AG09309 (cell line): ENCODE measurements at regions not wholly inside any gene's neighbourhood (a gene's known extent, or its start where the extent isn't known, plus 50 kb on each side); places are given as distances from the start of the nearest gene placed in this dataset.
"Not testable (repeated sequence)": the region's sequence is repeated elsewhere in the genome, so short reads cannot be mapped to it uniquely, and the experiment has no call there.

Experiments used
- DNase-seq: peaks from one replicate; pipeline ENCODE4 v3.0.0-alpha.2; 2010; ENCODE audit warnings: low read depth
- H3K4me3 ChIP-seq: 2 replicates; pipeline ENCODE4 v1.5.1; 2011; ENCODE audit warnings: mild to moderate bottlenecking, low read depth, low read length, moderate library complexity; ENCODE audit not compliant: control insufficient read depth
- TF ChIP-seq, protein P1 (sequence below): IDR thresholded peaks from 2 replicates; pipeline ENCODE4 v1.5.1; 2011; ENCODE audit warnings: mild to moderate bottlenecking, low read depth, low read length, inconsistent platforms; ENCODE audit not compliant: insufficient read depth, control insufficient read depth; ENCODE audit errors: missing control alignments

DNA sequence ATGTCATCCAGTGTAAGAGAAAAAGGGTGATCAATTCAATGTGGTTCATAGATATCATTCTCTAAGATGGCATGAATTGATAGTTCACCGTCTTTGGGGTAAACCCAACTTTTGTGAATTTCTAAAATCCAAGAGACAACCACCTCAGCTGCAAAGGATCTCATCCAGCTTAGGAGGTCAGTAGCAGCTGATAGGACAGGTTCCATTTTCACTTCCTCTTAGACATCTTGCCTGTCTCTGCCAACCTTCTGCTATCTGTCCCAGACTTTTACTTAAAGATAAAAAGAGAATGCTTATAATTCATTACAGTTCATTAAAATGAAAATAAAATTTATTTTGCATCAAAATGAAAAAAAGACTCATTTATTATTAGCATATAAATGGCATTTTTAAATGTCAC is 468.2 kb downstream of the XYLT1 start:
- TF ChIP-seq, protein P1, sequence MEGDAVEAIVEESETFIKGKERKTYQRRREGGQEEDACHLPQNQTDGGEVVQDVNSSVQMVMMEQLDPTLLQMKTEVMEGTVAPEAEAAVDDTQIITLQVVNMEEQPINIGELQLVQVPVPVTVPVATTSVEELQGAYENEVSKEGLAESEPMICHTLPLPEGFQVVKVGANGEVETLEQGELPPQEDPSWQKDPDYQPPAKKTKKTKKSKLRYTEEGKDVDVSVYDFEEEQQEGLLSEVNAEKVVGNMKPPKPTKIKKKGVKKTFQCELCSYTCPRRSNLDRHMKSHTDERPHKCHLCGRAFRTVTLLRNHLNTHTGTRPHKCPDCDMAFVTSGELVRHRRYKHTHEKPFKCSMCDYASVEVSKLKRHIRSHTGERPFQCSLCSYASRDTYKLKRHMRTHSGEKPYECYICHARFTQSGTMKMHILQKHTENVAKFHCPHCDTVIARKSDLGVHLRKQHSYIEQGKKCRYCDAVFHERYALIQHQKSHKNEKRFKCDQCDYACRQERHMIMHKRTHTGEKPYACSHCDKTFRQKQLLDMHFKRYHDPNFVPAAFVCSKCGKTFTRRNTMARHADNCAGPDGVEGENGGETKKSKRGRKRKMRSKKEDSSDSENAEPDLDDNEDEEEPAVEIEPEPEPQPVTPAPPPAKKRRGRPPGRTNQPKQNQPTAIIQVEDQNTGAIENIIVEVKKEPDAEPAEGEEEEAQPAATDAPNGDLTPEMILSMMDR = no peak
- H3K4me3 ChIP-seq = no peak overlapping the region
- DNase-seq = no peak

DNA sequence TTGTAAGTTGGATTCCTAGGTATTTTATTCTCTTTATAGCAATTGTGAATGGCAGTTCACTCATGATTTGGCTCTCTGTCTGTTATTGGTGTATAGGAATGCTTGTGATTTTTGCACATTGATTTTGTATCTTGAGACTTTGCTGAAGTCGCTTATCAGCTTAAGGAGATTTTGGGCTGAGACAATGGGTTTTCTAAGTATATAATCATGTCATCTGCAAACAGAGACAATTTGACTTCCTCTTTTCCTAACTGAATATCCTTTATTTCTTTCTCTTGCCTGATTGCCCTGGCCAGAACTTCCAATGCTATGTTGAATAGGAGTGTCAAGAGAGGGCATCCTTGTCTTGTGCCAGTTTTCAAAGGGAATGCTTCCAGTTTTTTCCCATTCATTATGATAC is 464.8 kb downstream of the XYLT1 start:
- not testable (repeated sequence) for H3K4me3 ChIP-seq, DNase-seq

GRCh38 chr16:17011712-17012111 is 459.0 kb downstream of the XYLT1 start:
- TF ChIP-seq, protein P1 = no peak
- no peak for DNase-seq

GRCh38 chr16:17013038-17013437 is 457.7 kb downstream of the XYLT1 start:
- H3K4me3 ChIP-seq = no peak overlapping the region
- DNase-seq = no peak
- TF ChIP-seq, protein P1 = no peak

More at GRCh38 chr16:17011712-17012111, 459.0 kb downstream of the XYLT1 start:
- H3K4me3 ChIP-seq = no peak overlapping the region

GRCh38 chr16:17014484-17015121 is 456.2 kb downstream of the XYLT1 start:
- no peak for DNase-seq
- H3K4me3 ChIP-seq = no peak overlapping the region
- TF ChIP-seq, protein P1 = no peak

DNA sequence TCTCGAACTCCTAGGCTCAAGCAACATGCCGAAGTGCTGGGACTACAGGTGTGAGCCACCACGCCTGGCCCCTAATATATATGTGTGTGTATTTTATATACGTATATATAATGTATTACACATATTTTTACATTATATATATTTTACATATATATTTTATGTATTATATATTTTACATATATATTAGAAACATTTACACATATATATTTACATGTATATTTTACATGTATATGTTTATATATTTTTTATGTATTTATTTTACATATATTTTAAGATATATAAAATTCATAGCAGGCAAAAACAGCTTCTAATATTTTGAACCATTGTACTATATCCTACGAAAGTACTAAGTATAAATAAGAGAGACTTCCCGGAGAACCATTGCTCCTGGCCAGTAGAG is 455.1 kb downstream of the XYLT1 start:
- no peak overlapping the region for H3K4me3 ChIP-seq
- DNase-seq = no peak
- TF ChIP-seq, protein P1 = no peak

DNA sequence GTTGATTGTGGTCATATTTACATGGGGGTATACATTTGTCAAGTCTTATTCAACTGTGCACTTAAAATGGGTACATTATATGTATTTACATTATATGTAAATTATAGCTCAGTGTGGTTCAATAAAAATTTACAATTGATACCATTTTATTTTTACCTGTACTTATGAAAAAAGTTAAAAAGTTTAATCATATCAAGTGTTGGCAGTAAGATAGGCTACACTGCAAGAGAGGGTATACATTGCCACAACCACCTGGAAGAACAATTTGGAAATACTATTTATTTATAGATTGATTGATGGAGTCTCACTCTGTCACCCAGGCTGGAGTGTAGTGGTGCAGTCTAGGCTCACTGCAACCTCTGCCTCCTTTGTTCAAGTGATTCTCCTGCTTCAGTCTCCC is 453.3 kb downstream of the XYLT1 start:
- no peak for DNase-seq
- no peak overlapping the region for H3K4me3 ChIP-seq
- TF ChIP-seq, protein P1 = no peak
